Femur (tissue), 1 donor: ENCODE measurements at regions not wholly inside any gene's neighbourhood (a gene's known extent, or its start where the extent isn't known, plus 50 kb on each side); places are given as distances from the start of the nearest gene placed in this dataset.
"Not testable (repeated sequence)": the region's sequence is repeated elsewhere in the genome, so short reads cannot be mapped to it uniquely, and the experiment has no call there.

ENCODE experiments used
- DNase-seq: peaks from one replicate; pipeline ENCODE4 v3.0.0-alpha.2; 2017

- no peak for DNase-seq
Observed at GRCh38 chr9:117775591-117775990, 71.4 kb downstream of the TLR4 start.

- no peak for DNase-seq
Observed at GRCh38 chr9:117777823-117778222, 73.6 kb downstream of the TLR4 start.

GRCh38 chr9:117779760-117780159, 75.6 kb downstream of the TLR4 start:
- no peak for DNase-seq

GRCh38 chr9:117782931-117783788, 79.0 kb downstream of the TLR4 start:
- peak; percentile 84 for DNase-seq

- DNase-seq: no peak
Observed at GRCh38 chr9:117783828-117784227, 79.6 kb downstream of the TLR4 start.

- no peak for DNase-seq
Observed at GRCh38 chr9:117784996-117785395, 80.8 kb downstream of the TLR4 start.

- DNase-seq: no peak
Observed at GRCh38 chr9:117787746-117788145, 83.5 kb downstream of the TLR4 start.

GRCh38 chr9:117795271-117795670, 91.1 kb downstream of the TLR4 start:
- DNase-seq: no peak

- DNase-seq: no peak
Observed at GRCh38 chr9:117796681-117797080, 92.5 kb downstream of the TLR4 start.

GRCh38 chr9:117800389-117800788, 96.2 kb downstream of the TLR4 start:
- no peak for DNase-seq

GRCh38 chr9:117809751-117810150, 105.5 kb downstream of the TLR4 start:
- no peak for DNase-seq

GRCh38 chr9:117815315-117815714, 111.1 kb downstream of the TLR4 start:
- no peak for DNase-seq

- no peak for DNase-seq
Observed at GRCh38 chr9:117815948-117816347, 111.7 kb downstream of the TLR4 start.

GRCh38 chr9:117821954-117822353, 117.8 kb downstream of the TLR4 start:
- no peak for DNase-seq

GRCh38 chr9:117823576-117823975, 119.4 kb downstream of the TLR4 start:
- no peak for DNase-seq

GRCh38 chr9:117825609-117826347, 121.6 kb downstream of the TLR4 start:
- no peak for DNase-seq

GRCh38 chr9:117826837-117827236, 122.6 kb downstream of the TLR4 start:
- DNase-seq: no peak

GRCh38 chr9:117827456-117827855, 123.3 kb downstream of the TLR4 start:
- DNase-seq: no peak

- DNase-seq: no peak
Observed at GRCh38 chr9:117828466-117828865, 124.3 kb downstream of the TLR4 start.

- no peak for DNase-seq
Observed at GRCh38 chr9:117835798-117836197, 131.6 kb downstream of the TLR4 start.

- DNase-seq: no peak
Observed at GRCh38 chr9:117839862-117840261, 135.7 kb downstream of the TLR4 start.

- DNase-seq: not testable (repeated sequence)
Observed at GRCh38 chr9:117851836-117852461, 147.7 kb downstream of the TLR4 start.

- DNase-seq: no peak
Observed at GRCh38 chr9:117858561-117858960, 154.4 kb downstream of the TLR4 start.

GRCh38 chr9:117860849-117861248, 156.6 kb downstream of the TLR4 start:
- DNase-seq: no peak
